Colonic mucosa (tissue), 4 donors: ENCODE measurements at regions not wholly inside any gene's neighbourhood (a gene's known extent, or its start where the extent isn't known, plus 50 kb on each side); places are given as distances from the start of the nearest gene placed in this dataset.
"Not testable (repeated sequence)": the region's sequence is repeated elsewhere in the genome, so short reads cannot be mapped to it uniquely, and the experiment has no call there.

ENCODE experiments used
- DNase-seq: peaks from one replicate; pipeline ENCODE4 v3.0.0-alpha.2; 2020
- H3K27ac ChIP-seq: fragments of 200-600 bp; one replicate; pipeline ENCODE4 v1.8.0; 2021
- H3K27me3 ChIP-seq: fragments of 200-600 bp; one replicate; pipeline ENCODE4 v1.8.0; 2021
- H3K36me3 ChIP-seq: fragments of 200-600 bp; one replicate; pipeline ENCODE4 v1.8.0; 2021
- H3K4me1 ChIP-seq: fragments of 200-600 bp; one replicate; pipeline ENCODE4 v1.8.0; 2021; ENCODE audit warnings: mild to moderate bottlenecking
- H3K4me3 ChIP-seq: fragments of 200-600 bp; one replicate; pipeline ENCODE4 v1.8.0; 2021
- H3K9ac ChIP-seq, 2 donors: one replicate each; pipeline ENCODE4 v1.7.0; 2013; ENCODE audit warnings: control low read depth in 2 of 2, low read depth in 2 of 2, low read length in 2 of 2
- H3K9me3 ChIP-seq: fragments of 200-600 bp; one replicate; pipeline ENCODE4 v1.8.0; 2021
- CTCF ChIP-seq: fragments of 200-600 bp; IDR thresholded peaks from one replicate; pipeline ENCODE4 v1.8.0; 2022; ENCODE audit warnings: antibody characterized with exemption, mild to moderate bottlenecking
- intact Hi-C: fragments of 100-400 bp; cut with DNase I; formaldehyde crosslinking; loops from one replicate; pipeline ENCODE4 v1.14.1; 2022
- donor health status: healthy.
- donor health status: DM: no; HTN: no; CAD: no.
- donor health status: DM: no; HTN: no; CAD: no.

DNA sequence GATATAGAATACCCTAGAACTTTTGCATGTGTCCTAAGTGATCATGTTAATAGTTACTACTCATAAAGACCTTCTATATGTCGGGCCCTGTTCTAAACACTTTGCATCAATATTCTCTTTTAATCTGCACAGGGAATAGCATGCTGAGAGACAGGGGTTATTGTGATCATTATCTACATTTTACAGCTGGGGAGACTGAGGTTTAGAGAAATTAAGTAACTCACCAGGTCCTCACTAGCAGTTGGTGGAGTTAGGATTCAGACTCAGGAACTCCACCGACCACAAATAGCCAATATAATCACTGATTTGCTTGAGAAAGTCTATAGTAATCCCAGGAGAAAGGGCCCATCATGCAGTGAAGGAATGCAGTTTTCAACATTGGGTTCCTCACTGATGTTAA is 111.2 kb upstream of the ADO start:
- no peak overlapping the region for H3K4me3 ChIP-seq

DNA sequence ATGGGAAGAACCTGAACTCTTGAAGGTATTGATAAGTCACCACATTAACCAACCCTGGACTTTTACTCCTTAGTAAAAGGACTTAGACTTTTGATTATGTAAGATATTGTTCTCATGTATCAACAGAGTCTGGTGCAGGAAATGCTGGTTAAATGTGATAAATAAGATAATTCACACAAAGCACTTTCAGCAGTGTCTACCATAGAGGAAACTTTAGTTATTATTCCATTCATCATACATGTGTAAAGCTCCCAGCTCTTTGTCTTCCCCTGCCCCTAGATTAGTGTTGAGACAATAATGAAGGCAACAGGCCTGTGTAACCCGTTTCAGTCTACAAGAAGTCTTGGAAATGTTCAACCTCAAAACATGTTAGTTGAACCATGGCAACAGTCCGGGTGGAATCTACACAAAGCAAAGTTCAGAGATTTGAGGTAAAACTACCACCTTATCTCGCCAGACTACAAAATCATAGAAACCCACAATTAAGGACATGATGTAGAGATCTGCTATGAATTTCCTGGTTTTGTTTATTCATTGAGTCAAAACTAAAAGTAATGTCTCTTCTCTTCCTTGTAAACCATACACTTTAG is 109.9 kb upstream of the ADO start:
- no peak for TF ChIP-seq CTCF
- no peak for DNase-seq
- H3K9ac ChIP-seq, result no peak overlapping the region
- H3K4me1 ChIP-seq, result no peaks in the 10 kb centered on the region
- no peak overlapping the region for H3K27ac ChIP-seq
- H3K27me3 ChIP-seq, result no peaks in the 10 kb centered on the region
- H3K4me3 ChIP-seq, result no peak overlapping the region
- intact Hi-C loops, result no loop called here
- H3K36me3 ChIP-seq, result no peaks in the 10 kb centered on the region
- H3K9me3 ChIP-seq, result no peaks in the 10 kb centered on the region

More for the DNA sequence above, 111.2 kb upstream of the ADO start:
- Histone ChIP-seq H3K4me1 (no peaks in the 10 kb centered on the region), H3K36me3 (no peaks in the 10 kb centered on the region), H3K27ac (no peak overlapping the region), H3K9ac (no peak overlapping the region), H3K27me3 (no peaks in the 10 kb centered on the region), H3K9me3 (no peaks in the 10 kb centered on the region)
- DNase-seq, result no peak
- no peak for TF ChIP-seq CTCF
- intact Hi-C loops, result no loop called here

- Histone ChIP-seq H3K36me3 (no peaks in the 10 kb centered on the region), H3K9me3 (no peaks in the 10 kb centered on the region), H3K27ac (no peak overlapping the region), H3K9ac (no peak overlapping the region), H3K4me3 (no peak overlapping the region), H3K4me1 (no peaks in the 10 kb centered on the region), H3K27me3 (no peaks in the 10 kb centered on the region)
- DNase-seq, result no peak
- no peak for TF ChIP-seq CTCF
- intact Hi-C loops, result no loop called here
Observed at GRCh38 chr10:62696798-62697197, 107.7 kb upstream of the ADO start.

DNA sequence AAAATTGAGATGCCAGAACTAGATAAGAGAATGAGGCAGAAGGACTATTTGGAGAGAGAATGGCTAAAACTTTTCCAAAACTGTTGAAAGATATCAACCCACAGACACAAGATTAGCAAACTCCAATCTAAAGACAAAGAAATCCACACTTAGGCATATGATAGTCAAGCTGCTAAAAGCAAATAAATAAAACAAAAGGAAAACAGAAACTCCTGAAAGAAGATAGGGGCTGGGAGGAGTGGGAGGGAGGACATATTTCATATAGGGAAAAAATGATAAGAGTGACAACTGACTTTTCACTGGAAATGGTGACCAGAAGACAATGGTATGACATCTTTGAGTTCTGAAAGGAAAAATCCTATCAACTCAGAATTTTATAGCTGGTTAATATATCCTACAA is 105.4 kb upstream of the ADO start:
- no peak overlapping the region for H3K9ac ChIP-seq
- no peak overlapping the region for H3K27ac ChIP-seq
- TF ChIP-seq CTCF, result no peak
- no peaks in the 10 kb centered on the region for H3K27me3 ChIP-seq
- no peaks in the 10 kb centered on the region for H3K36me3 ChIP-seq
- H3K4me1 ChIP-seq, result no peaks in the 10 kb centered on the region
- H3K4me3 ChIP-seq, result no peak overlapping the region
- no peaks in the 10 kb centered on the region for H3K9me3 ChIP-seq
- DNase-seq, result no peak
- intact Hi-C loops, result no loop called here

- intact Hi-C loops, result not testable (repeated sequence)
Observed at GRCh38 chr10:62704121-62704520, 100.4 kb upstream of the ADO start.

GRCh38 chr10:62705789-62706188 is 98.7 kb upstream of the ADO start:
- TF ChIP-seq CTCF, result no peak
- H3K4me3 ChIP-seq, result no peak overlapping the region
- DNase-seq, result no peak
- H3K9ac ChIP-seq, result no peak overlapping the region
- H3K9me3 ChIP-seq, result no peaks in the 10 kb centered on the region
- H3K27ac ChIP-seq, result no peak overlapping the region
- no peaks in the 10 kb centered on the region for H3K4me1 ChIP-seq
- intact Hi-C loops, result no loop called here
- H3K27me3 ChIP-seq, result no peaks in the 10 kb centered on the region
- no peaks in the 10 kb centered on the region for H3K36me3 ChIP-seq

More at GRCh38 chr10:62704121-62704520, 100.4 kb upstream of the ADO start:
- not testable (repeated sequence) for H3K9me3 ChIP-seq, H3K27me3 ChIP-seq, H3K4me1 ChIP-seq, DNase-seq, H3K4me3 ChIP-seq, H3K9ac ChIP-seq, H3K36me3 ChIP-seq, H3K27ac ChIP-seq
